Loucy (cell line): ENCODE measurements at regions not wholly inside any gene's neighbourhood (a gene's known extent, or its start where the extent isn't known, plus 50 kb on each side); places are given as distances from the start of the nearest gene placed in this dataset.

Experiments
- H2AFZ ChIP-seq: fragments of 200-600 bp; sonication (generic); 2 replicates; pipeline ENCODE4 v1.6.0; 2016; ENCODE audit warnings: antibody characterized with exemption, mild to moderate bottlenecking, low read length, moderate library complexity
- H3F3A ChIP-seq: fragments of 200-600 bp; 2 replicates; pipeline ENCODE4 v1.6.0; 2016; ENCODE audit warnings: antibody characterized with exemption, low read depth, mild to moderate bottlenecking
- H3K27me3 ChIP-seq: fragments of 200-600 bp; sonication (generic); 2 replicates; pipeline ENCODE4 v1.6.1; 2014; ENCODE audit warnings: low read length, mild to moderate bottlenecking; ENCODE audit not compliant: insufficient read depth, poor library complexity, severe bottlenecking
- H3K36me3 ChIP-seq: fragments of 200-600 bp; sonication (generic); 2 replicates; pipeline ENCODE4 v1.6.1; 2016; ENCODE audit warnings: low read length; ENCODE audit not compliant: insufficient read depth
- H3K4me1 ChIP-seq: fragments of 200-600 bp; sonication (generic); 2 replicates; pipeline ENCODE4 v1.5.1; 2014; ENCODE audit warnings: low read length, mild to moderate bottlenecking; ENCODE audit not compliant: insufficient read depth, poor library complexity, severe bottlenecking
- H3K4me2 ChIP-seq: fragments of 200-600 bp; sonication (generic); 2 replicates; pipeline ENCODE4 v1.6.0; 2014; ENCODE audit warnings: antibody characterized with exemption, low read length, low read depth, mild to moderate bottlenecking; ENCODE audit not compliant: poor library complexity, severe bottlenecking
- H3K4me3 ChIP-seq: fragments of 200-600 bp; sonication (generic); 2 replicates; pipeline ENCODE4 v1.5.1; 2014; ENCODE audit warnings: low read length, mild to moderate bottlenecking, mixed read lengths; ENCODE audit not compliant: poor library complexity, severe bottlenecking
- H3K79me2 ChIP-seq: fragments of 200-600 bp; sonication (generic); 2 replicates; pipeline ENCODE4 v1.6.1; 2014; ENCODE audit warnings: low read length; ENCODE audit not compliant: insufficient read depth
- H3K9ac ChIP-seq: fragments of 200-600 bp; sonication (generic); 2 replicates; pipeline ENCODE4 v1.6.0; 2014; ENCODE audit warnings: mild to moderate bottlenecking, low read depth, low read length, moderate library complexity; ENCODE audit not compliant: poor library complexity, severe bottlenecking
- H3K9me2 ChIP-seq: fragments of 200-600 bp; sonication (generic); replicated peaks from 2 replicates; pipeline ENCODE4 v1.6.1; 2016; ENCODE audit warnings: low read depth, low read length, mixed read lengths
- H3K9me3 ChIP-seq: fragments of 200-600 bp; sonication (generic); 2 replicates; pipeline ENCODE4 v1.6.1; 2014; ENCODE audit warnings: mild to moderate bottlenecking, antibody characterized with exemption, low read length, low read depth; ENCODE audit not compliant: insufficient read depth
- H4K20me1 ChIP-seq: fragments of 200-600 bp; sonication (generic); 2 replicates; pipeline ENCODE4 v1.6.0; 2014; ENCODE audit warnings: antibody characterized with exemption, low read length, mild to moderate bottlenecking; ENCODE audit not compliant: insufficient read depth, poor library complexity, severe bottlenecking
- EZH2phosphoT487 ChIP-seq: fragments of 200-600 bp; IDR thresholded peaks from 2 replicates; pipeline ENCODE4 v1.6.1; 2018; ENCODE audit warnings: antibody characterized with exemption, mild to moderate bottlenecking, moderate library complexity, borderline replicate concordance
- TF ChIP-seq, protein P1 (sequence below): fragments of 200-600 bp; sonication (generic); conservative IDR thresholded peaks from 2 replicates; pipeline ENCODE4 v1.5.1; 2014; ENCODE audit warnings: mild to moderate bottlenecking, antibody characterized with exemption, low read length

DNA sequence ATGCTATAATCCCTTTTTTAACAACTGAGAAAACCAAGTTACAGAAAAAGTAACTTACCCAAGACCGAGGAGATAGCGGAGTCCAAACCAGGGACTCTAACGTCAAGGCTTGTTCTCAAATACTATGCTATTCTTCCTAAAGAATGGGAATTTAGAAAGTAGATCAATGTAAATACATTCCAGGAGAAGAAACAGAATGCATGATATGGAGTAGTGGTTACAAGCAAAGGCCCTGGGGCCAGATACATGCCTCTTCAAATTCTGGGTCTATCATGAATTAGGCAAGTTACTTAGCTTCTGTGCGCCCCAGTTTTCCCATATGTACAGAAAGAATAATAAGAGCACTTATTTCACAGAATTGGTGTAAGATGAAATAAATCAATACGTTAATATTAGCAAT is 102.0 kb upstream of the CHMP2B start:
- no peaks in the 10 kb centered on the region for H3K36me3 ChIP-seq
- H3K27me3 ChIP-seq: no peaks in the 10 kb centered on the region
- no peak overlapping the region for H3K4me2 ChIP-seq
- H3F3A ChIP-seq: no peaks in the 10 kb centered on the region
- no peak overlapping the region for H2AFZ ChIP-seq
- H3K4me3 ChIP-seq: no peak overlapping the region
- no peaks in the 10 kb centered on the region for H4K20me1 ChIP-seq
- no peaks in the 10 kb centered on the region for H3K79me2 ChIP-seq
- no peak overlapping the region for H3K9ac ChIP-seq
- TF ChIP-seq EZH2phosphoT487: no peak
- TF ChIP-seq, protein P1, sequence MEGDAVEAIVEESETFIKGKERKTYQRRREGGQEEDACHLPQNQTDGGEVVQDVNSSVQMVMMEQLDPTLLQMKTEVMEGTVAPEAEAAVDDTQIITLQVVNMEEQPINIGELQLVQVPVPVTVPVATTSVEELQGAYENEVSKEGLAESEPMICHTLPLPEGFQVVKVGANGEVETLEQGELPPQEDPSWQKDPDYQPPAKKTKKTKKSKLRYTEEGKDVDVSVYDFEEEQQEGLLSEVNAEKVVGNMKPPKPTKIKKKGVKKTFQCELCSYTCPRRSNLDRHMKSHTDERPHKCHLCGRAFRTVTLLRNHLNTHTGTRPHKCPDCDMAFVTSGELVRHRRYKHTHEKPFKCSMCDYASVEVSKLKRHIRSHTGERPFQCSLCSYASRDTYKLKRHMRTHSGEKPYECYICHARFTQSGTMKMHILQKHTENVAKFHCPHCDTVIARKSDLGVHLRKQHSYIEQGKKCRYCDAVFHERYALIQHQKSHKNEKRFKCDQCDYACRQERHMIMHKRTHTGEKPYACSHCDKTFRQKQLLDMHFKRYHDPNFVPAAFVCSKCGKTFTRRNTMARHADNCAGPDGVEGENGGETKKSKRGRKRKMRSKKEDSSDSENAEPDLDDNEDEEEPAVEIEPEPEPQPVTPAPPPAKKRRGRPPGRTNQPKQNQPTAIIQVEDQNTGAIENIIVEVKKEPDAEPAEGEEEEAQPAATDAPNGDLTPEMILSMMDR: no peak
- no peaks in the 10 kb centered on the region for H3K9me2 ChIP-seq
- no peaks in the 10 kb centered on the region for H3K4me1 ChIP-seq
- H3K9me3 ChIP-seq: no peaks in the 10 kb centered on the region

- TF ChIP-seq, protein P1: no peak
- no peak for TF ChIP-seq EZH2phosphoT487
- no peaks in the 10 kb centered on the region for H3K79me2 ChIP-seq
- no peaks in the 10 kb centered on the region for H3K9me3 ChIP-seq
- no peaks in the 10 kb centered on the region for H3K4me1 ChIP-seq
- no peak overlapping the region for H2AFZ ChIP-seq
- H3K9ac ChIP-seq: no peak overlapping the region
- H3K36me3 ChIP-seq: no peaks in the 10 kb centered on the region
- H3K9me2 ChIP-seq: no peaks in the 10 kb centered on the region
- H3K4me2 ChIP-seq: no peak overlapping the region
- no peaks in the 10 kb centered on the region for H4K20me1 ChIP-seq
- H3K27me3 ChIP-seq: no peaks in the 10 kb centered on the region
- H3K4me3 ChIP-seq: no peak overlapping the region
- H3F3A ChIP-seq: no peaks in the 10 kb centered on the region
Observed at GRCh38 chr3:87122766-87123165, 104.3 kb upstream of the CHMP2B start.

DNA sequence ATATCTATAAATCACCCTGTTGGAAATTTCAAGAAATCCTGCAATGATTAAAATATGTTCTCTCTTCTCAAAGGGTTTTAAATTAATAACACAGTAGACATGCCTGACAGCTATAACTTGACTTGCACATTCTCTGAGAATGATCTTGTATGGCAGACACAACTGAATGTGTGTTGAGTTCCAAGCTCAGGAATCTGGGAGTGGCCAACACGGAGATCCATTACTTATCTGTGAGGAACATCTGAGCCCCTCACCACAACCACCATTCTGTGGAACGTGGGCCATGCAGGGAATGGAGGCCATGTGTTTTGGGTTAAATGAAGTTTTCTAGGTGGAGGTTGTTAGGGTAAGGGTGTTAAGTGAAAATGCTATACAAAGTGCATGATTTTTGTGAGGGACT is 105.3 kb upstream of the CHMP2B start:
- Histone ChIP-seq H3K4me3 (no peak overlapping the region), H3K27me3 (no peaks in the 10 kb centered on the region), H3K4me2 (no peak overlapping the region), H3F3A (no peaks in the 10 kb centered on the region), H3K9ac (no peak overlapping the region), H3K9me2 (no peaks in the 10 kb centered on the region), H3K79me2 (no peaks in the 10 kb centered on the region), H4K20me1 (no peaks in the 10 kb centered on the region), H2AFZ (no peak overlapping the region), H3K4me1 (no peaks in the 10 kb centered on the region), H3K36me3 (no peaks in the 10 kb centered on the region), H3K9me3 (no peaks in the 10 kb centered on the region)
- TF ChIP-seq EZH2phosphoT487: no peak
- TF ChIP-seq, protein P1: no peak
